ENCODE measurements at regions not wholly inside any gene's neighbourhood (a gene's known extent, or its start where the extent isn't known, plus 50 kb on each side); places are given as distances from the start of the nearest gene placed in this dataset.

DNA sequence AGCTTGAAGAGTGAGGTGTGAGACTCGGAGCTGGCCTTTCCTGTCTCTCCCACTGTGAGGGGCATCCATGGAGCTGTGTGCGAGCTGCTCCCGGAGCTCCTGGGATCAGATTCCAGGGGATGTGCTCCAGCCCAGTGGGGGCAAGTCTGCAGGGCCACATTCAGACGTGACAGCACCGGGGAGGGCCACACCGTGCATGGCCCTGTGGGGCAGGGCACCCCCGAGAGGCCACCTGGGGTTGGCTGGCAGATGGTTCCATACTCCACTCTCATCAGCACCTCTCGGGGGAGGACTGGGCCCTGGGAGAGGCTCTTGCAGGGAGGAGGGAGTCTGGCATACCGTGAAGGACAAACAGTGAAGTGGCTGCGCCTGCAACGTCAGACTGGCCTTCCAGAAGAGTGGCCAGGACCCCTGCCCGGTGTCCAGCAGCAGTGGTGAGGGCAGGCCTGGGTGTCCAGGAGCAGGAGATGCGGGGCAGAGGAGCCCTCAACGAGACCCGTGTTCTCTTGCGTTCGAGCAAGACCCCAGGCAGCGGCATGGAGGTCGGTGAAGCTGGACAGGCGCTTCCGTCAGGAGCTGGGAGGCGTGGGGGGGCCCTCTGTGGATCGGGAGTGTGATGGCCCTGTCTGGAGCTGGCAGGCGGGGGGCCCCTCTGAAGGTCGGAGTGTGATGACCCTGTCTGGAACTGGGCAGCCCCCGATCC, 84.3 kb downstream of the ASB1 start:
- Histone ChIP-seq H3K36me3 (ENCODE audit: control insufficient read depth, insufficient read depth, low read length) (no peaks in the 10 kb centered on the region), H3K27ac (ENCODE audit: low read length) (no peak overlapping the region), H3K4me1 (ENCODE audit: control insufficient read depth, insufficient read depth, low read length) (no peaks in the 10 kb centered on the region; the same call in 1 of the 2 replicates), H3K9me3 (ENCODE audit: control insufficient read depth, insufficient read depth, low read depth, low read length) (no peaks in the 10 kb centered on the region), H3K4me3 (ENCODE audit: low read depth in 2 of 2, low read length in 2 of 2) (no peak overlapping the region), H3K27me3 (ENCODE audit: control insufficient read depth, insufficient read depth, low read length) (no peaks in the 10 kb centered on the region)
- no peak for TF ChIP-seq POLR2AphosphoS5 (IDR thresholded peaks at IDR 0.05; ENCODE audit: low read depth, low read length)
- in situ Hi-C loops (cut with HindIII; ENCODE audit: low pct_unique_long_range_greater_than_20kb, low sequenced_read_pairs), result no loop called here
- intact Hi-C loops (cut with micrococcal nuclease; ENCODE audit: unreplicated experiment), result no loop called here
- CTCF ChIA-PET, result no interaction called here
- ATAC-seq, result no peak
- POLR2A ChIA-PET, result no interaction called here
- DNase-seq (ENCODE audit: low read depth, low spot score), result no peak
- no TSS peak for BruUV-seq (replicated peaks)

DNA sequence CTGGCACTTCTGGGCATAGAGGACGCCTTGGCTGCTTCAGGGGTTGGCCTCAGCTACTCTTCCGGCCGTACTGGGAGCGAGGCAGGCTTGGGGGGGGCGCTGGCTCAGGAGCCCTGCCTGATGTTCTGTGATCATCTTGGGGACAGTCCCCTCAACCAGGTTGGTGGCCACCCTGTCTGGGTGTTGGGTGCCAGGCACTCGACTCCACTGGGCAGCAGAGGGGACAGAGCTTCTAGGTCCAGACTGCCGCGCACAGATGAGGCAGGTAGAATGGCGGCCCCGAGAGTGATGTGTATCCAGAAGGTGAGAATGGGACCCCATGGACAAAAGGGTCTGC, 84.9 kb downstream of the ASB1 start:
- CTCF ChIA-PET, result no interaction called here
- in situ Hi-C loops (cut with HindIII; ENCODE audit: low pct_unique_long_range_greater_than_20kb, low sequenced_read_pairs) (no loop called here), intact Hi-C loops (cut with micrococcal nuclease; ENCODE audit: unreplicated experiment) (no loop called here)
- TF ChIP-seq, protein P1, sequence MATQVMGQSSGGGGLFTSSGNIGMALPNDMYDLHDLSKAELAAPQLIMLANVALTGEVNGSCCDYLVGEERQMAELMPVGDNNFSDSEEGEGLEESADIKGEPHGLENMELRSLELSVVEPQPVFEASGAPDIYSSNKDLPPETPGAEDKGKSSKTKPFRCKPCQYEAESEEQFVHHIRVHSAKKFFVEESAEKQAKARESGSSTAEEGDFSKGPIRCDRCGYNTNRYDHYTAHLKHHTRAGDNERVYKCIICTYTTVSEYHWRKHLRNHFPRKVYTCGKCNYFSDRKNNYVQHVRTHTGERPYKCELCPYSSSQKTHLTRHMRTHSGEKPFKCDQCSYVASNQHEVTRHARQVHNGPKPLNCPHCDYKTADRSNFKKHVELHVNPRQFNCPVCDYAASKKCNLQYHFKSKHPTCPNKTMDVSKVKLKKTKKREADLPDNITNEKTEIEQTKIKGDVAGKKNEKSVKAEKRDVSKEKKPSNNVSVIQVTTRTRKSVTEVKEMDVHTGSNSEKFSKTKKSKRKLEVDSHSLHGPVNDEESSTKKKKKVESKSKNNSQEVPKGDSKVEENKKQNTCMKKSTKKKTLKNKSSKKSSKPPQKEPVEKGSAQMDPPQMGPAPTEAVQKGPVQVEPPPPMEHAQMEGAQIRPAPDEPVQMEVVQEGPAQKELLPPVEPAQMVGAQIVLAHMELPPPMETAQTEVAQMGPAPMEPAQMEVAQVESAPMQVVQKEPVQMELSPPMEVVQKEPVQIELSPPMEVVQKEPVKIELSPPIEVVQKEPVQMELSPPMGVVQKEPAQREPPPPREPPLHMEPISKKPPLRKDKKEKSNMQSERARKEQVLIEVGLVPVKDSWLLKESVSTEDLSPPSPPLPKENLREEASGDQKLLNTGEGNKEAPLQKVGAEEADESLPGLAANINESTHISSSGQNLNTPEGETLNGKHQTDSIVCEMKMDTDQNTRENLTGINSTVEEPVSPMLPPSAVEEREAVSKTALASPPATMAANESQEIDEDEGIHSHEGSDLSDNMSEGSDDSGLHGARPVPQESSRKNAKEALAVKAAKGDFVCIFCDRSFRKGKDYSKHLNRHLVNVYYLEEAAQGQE (IDR thresholded peaks at IDR 0.05; ENCODE audit: insufficient read depth in 1 of 2, low read depth in 2 of 2, low read length in 1 of 2), result no peak
- TF ChIP-seq TCF7L2 (IDR thresholded peaks at IDR 0.05; ENCODE audit: low read depth, low read length) (no peak), POLR2AphosphoS5 (IDR thresholded peaks at IDR 0.05; ENCODE audit: low read depth, low read length) (no peak), SIN3A (IDR thresholded peaks at IDR 0.05; ENCODE audit: borderline replicate concordance, insufficient read depth, low read depth, low read length) (no peak), CTCF (IDR thresholded peaks at IDR 0.05) (no peak)
- Histone ChIP-seq H3K9me3 (ENCODE audit: control insufficient read depth, insufficient read depth, low read depth, low read length) (peaks cover 5% of the 10 kb centered on the region; the same call in 1 of the 2 replicates), H3K4me3 (ENCODE audit: low read depth in 2 of 2, low read length in 2 of 2) (no peak overlapping the region), H3K27me3 (ENCODE audit: control insufficient read depth, insufficient read depth, low read length) (no peaks in the 10 kb centered on the region), H3K36me3 (ENCODE audit: control insufficient read depth, insufficient read depth, low read length) (no peaks in the 10 kb centered on the region), H3K27ac (ENCODE audit: low read length) (no peak overlapping the region), H3K4me1 (ENCODE audit: control insufficient read depth, insufficient read depth, low read length) (no peaks in the 10 kb centered on the region; the same call in 1 of the 2 replicates)
- POLR2A ChIA-PET, result no interaction called here
- no peak for DNase-seq (ENCODE audit: low read depth, low spot score)
- BruUV-seq (replicated peaks), result no TSS peak
- ATAC-seq, result no peak

DNA sequence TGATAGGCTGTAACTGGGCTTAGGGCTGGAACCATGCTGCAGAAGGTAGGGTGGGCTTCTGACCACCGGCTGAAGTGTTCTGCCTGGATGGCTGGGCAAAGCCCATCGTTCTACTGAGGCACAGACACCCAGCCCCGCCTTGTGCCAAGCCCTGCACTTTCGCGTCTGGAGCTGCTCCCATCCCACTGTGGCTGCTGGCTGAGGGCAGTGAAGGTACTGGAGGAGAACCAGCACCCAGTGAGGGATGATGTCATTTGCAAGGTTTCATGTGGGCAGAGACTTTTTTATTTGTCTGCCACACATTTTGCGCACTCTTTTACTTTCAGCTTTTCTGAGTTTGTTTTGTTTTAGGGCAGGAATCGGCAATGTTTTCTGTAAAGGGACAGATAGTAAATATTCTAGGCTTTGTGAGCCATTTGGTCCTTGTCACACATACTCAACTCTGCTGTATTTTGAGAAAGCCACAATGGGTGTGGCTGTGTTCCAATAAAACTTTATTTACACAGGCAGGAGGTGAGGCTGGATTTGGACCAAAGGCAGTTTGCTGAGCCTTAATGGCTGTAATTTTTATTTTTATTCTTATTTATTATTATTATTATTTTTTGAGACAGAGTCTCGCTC, 85.6 kb downstream of the ASB1 start:
- TF ChIP-seq, protein P1 (IDR thresholded peaks at IDR 0.05; ENCODE audit: insufficient read depth in 1 of 2, low read depth in 2 of 2, low read length in 1 of 2), result no peak
- TF ChIP-seq TCF7L2 (IDR thresholded peaks at IDR 0.05; ENCODE audit: low read depth, low read length), result no peak
- no peak for TF ChIP-seq POLR2AphosphoS5 (IDR thresholded peaks at IDR 0.05; ENCODE audit: low read depth, low read length)
- no peak for TF ChIP-seq CTCF (IDR thresholded peaks at IDR 0.05)
- no peak for TF ChIP-seq SIN3A (IDR thresholded peaks at IDR 0.05; ENCODE audit: borderline replicate concordance, insufficient read depth, low read depth, low read length)
- H3K9me3 ChIP-seq (ENCODE audit: control insufficient read depth, insufficient read depth, low read depth, low read length), result peaks cover 12% of the 10 kb centered on the region; the same call in 1 of the 2 replicates
- no peak for DNase-seq (ENCODE audit: low read depth, low spot score)
- no peaks in the 10 kb centered on the region for H3K27me3 ChIP-seq (ENCODE audit: control insufficient read depth, insufficient read depth, low read length)
- no peak for ATAC-seq
- no peaks in the 10 kb centered on the region; the same call in 1 of the 2 replicates for H3K4me1 ChIP-seq (ENCODE audit: control insufficient read depth, insufficient read depth, low read length)
- ChIA-PET POLR2A (no interaction called here), CTCF (no interaction called here)
- BruUV-seq (replicated peaks), result no TSS peak
- intact Hi-C loops (cut with micrococcal nuclease; ENCODE audit: unreplicated experiment) (no loop called here), in situ Hi-C loops (cut with HindIII; ENCODE audit: low pct_unique_long_range_greater_than_20kb, low sequenced_read_pairs) (no loop called here)
- no peak overlapping the region for H3K4me3 ChIP-seq (ENCODE audit: low read depth in 2 of 2, low read length in 2 of 2)
- H3K27ac ChIP-seq (ENCODE audit: low read length), result no peak overlapping the region
- no peaks in the 10 kb centered on the region for H3K36me3 ChIP-seq (ENCODE audit: control insufficient read depth, insufficient read depth, low read length)
